ENCODE measurements at regions not wholly inside any gene's neighbourhood (a gene's known extent, or its start where the extent isn't known, plus 50 kb on each side); places are given as distances from the start of the nearest gene placed in this dataset.

GRCh38 chr4:83831588-83831987 lies 295.7 kb downstream of the GPAT3 start:
- DNase-seq (ENCODE audit: low read depth): no peak
- no peak for TF ChIP-seq CTCF (IDR thresholded peaks at IDR 0.05; ENCODE audit: control insufficient read depth, insufficient read depth, low read depth, low read length, missing control alignments)
- no peak overlapping the region for H3K4me3 ChIP-seq (ENCODE audit: control insufficient read depth, low read depth, low read length)

GRCh38 chr4:83830138-83830888 lies 294.4 kb downstream of the GPAT3 start:
- no peak overlapping the region for H3K4me3 ChIP-seq (ENCODE audit: control insufficient read depth, low read depth, low read length)
- DNase-seq (ENCODE audit: low read depth): no peak
- no peak for TF ChIP-seq CTCF (IDR thresholded peaks at IDR 0.05; ENCODE audit: control insufficient read depth, insufficient read depth, low read depth, low read length, missing control alignments)

- DNase-seq (ENCODE audit: low read depth): no peak
- H3K4me3 ChIP-seq (ENCODE audit: control insufficient read depth, low read depth, low read length): no peak overlapping the region
- TF ChIP-seq CTCF (IDR thresholded peaks at IDR 0.05; ENCODE audit: control insufficient read depth, insufficient read depth, low read depth, low read length, missing control alignments): no peak
These were observed 292.7 kb downstream of the GPAT3 start for GRCh38 chr4:83828601-83829000.

GRCh38 chr4:83821493-83821892 lies 285.6 kb downstream of the GPAT3 start:
- DNase-seq (ENCODE audit: low read depth): no peak
- no peak for TF ChIP-seq CTCF (IDR thresholded peaks at IDR 0.05; ENCODE audit: control insufficient read depth, insufficient read depth, low read depth, low read length, missing control alignments)
- H3K4me3 ChIP-seq (ENCODE audit: control insufficient read depth, low read depth, low read length): no peak overlapping the region

GRCh38 chr4:83819582-83819981 lies 283.7 kb downstream of the GPAT3 start:
- DNase-seq (ENCODE audit: low read depth): no peak
- H3K4me3 ChIP-seq (ENCODE audit: control insufficient read depth, low read depth, low read length): no peak overlapping the region
- TF ChIP-seq CTCF (IDR thresholded peaks at IDR 0.05; ENCODE audit: control insufficient read depth, insufficient read depth, low read depth, low read length, missing control alignments): no peak

- no peak for DNase-seq (ENCODE audit: low read depth)
- no peak for TF ChIP-seq CTCF (IDR thresholded peaks at IDR 0.05; ENCODE audit: control insufficient read depth, insufficient read depth, low read depth, low read length, missing control alignments)
- no peak overlapping the region for H3K4me3 ChIP-seq (ENCODE audit: control insufficient read depth, low read depth, low read length)
These were observed 274.5 kb downstream of the GPAT3 start for GRCh38 chr4:83810428-83810827.

Measured in AG09309 (cell line).